ENCODE measurements at regions not wholly inside any gene's neighbourhood (a gene's known extent, or its start where the extent isn't known, plus 50 kb on each side); places are given as distances from the start of the nearest gene placed in this dataset.

DNA sequence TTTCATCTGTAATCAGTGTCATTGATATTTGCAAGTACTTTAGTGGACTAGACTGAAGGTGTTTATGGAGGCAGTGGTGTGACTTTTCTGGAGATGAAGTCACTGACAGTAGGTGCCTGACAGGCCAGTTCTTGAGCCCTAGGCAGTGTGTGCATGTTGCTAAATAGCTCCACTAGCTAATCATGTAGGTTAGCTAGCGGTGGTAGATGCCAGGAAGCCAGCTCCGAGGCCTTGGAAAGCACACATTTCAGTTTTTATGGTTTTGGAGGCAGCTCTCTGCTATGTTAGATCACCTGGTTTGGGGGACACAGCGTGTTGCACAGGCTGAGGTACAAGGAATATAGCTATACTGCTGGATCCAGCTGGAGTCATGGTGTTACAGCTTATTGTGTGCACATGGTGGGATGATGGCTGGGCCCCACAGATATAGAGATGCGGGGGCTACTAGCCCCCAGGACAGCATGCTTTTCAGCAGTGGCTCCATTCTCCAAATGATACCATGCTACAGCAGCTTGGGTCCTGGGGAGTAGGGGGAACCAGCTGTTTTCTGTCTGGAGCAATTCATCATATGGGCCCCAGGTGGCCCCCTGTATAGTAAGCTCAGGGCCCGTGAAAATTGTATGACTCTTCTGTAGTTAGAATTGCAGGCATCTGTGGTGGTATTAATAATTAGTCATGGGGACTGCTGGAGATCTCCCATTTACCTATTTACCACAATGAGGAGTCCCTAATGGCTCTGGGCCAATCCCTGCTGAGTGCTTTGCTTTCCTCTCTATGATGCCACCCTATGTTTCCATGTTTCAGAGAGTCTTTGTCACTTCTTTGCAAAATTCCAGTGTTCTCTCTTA lies 367.2 kb upstream of the LMO3 start:
- DNase-seq, result no peak

GRCh38 chr12:16962889-16963288 lies 356.9 kb upstream of the LMO3 start:
- DNase-seq, result no peak

DNA sequence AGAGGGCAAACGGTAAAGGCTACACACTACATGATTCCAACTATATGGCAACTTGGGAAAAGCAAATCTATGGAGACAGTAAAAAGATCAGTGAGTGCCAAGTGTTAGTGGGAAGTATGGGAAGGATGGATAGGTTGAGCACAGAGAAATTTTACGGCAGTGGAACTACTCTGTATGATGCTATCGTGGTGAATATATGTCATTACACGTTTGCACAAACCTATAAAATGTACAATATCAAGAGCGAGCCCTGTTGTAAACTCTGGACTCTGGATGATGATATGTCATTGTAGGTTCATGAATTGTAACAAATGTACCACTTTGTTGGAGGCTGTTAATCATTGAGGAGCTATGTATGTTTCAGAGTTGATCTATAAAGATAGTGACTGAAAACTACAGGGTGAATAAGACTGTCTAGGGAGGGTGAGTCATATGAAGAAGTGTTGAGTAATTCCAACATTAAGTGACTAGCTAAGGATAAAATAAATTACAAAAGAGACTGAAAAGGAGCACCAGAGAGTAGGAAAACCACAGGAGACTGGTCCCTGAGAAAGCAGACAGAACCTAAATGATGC lies 349.2 kb upstream of the LMO3 start:
- DNase-seq, result no peak

DNA sequence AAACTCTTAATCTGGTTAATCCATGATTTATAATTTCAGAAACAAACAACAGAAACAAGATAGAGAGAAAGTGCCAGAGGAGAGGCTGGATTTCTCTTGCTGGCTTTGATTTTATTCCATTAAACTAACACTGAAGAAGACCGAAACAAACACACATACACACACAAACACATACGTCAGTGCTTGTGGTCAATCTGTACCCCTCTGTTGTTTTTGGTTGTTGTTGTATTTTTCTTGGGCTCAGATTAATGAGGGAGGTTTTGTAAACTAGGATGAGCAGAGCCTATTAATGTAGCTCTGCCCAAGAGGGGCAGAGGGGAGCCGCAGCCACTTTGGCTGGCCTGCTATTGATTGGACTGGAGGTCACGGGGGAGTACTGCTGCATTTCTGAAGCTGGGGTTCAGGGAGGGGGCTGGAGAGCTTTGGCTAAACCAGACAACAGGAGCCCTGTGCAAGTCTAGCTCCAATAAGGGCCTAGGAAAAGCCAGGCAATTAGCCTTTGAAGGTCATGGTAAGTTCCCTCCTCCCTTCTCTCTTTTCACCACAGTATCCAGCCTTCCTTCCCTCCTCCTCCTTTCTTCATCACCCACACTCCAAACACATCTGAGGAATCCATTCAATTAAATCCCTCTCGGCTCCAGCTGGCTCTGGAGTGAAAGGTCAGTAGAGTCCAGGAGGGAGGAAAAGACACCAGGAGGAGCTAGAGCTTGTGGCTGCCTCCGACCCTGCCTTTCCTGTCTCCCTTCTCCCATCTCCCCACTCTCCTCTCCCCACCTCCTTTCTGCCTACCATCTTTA lies 344.1 kb upstream of the LMO3 start:
- DNase-seq, result no peak

DNA sequence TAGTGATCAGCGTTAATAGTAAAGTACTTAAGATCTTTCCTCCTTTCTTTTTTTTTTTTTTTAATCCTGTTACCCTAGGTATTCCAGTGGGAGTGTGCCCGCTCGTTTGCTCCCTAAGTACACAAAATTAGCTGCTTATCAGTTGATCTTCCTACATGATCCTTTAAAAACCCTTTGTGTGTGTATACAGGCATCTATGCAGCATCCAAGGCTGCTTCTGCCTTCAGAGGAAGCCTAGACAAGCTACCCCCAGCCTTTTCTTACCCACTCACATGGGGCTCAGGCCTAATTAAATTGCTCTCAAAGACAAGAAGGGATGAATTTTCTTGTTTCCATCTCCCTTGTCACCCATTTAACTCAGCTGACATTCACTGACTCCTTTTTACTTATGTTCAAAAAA lies 343.4 kb upstream of the LMO3 start:
- no peak for DNase-seq

DNA sequence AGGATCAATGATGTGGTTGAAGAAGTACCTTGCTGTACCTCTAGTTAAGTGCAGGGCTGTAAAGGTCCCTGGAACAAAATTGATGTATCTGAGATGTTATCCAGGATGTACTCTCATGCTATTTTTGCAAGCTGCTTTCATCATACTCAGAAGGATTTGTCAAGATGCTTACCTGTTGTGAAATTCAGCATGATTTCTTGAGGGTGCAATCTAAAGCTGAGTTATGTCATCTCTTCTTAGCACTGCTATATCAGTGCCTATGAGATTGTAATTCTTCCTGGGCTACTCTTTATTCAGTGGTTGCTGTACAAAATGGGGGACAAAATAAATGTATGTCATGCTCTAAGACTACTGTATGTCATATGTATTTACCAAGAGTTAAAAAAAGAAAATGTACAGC lies 340.7 kb upstream of the LMO3 start:
- DNase-seq, result no peak

- no peak for DNase-seq
Measured at GRCh38 chr12:16939871-16940306, 333.9 kb upstream of the LMO3 start.

GRCh38 chr12:16927259-16927658 lies 321.3 kb upstream of the LMO3 start:
- DNase-seq, result no peak

DNA sequence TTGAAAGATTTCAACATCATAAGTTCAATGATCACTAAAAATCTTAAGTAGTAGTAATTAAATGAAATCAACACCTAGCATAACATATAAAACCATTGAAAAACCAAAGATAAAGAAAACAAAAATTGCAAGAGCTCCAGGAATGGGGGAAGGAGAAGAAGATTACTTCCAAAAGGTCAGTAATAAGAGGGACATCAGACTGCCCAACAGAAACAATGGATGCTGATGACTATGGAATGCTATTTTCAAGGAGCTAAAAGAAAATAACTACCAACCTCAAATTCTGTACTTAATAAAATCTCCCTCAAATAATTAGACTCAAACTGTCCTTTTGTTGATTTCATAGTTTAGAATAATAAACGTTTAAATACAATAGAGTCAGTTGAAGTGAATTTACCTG lies 314.5 kb upstream of the LMO3 start:
- DNase-seq, result no peak

DNA sequence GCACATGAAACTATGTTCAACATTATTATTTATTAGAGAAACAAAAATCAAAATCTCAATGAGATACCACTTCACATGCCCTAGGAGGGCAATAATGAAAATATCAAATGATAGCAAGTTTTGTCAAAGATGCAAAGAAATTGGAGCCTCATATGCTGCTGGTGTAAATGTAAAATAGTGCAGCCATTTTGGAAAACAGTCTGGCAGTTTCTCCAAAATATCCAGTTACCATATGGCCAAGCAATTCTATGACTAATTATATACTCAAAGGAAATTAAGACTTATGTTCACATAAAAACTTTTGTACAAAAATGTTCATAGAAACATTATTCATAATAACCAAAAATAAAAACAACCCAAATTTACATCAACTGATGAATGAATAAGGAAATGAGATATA lies 313.6 kb upstream of the LMO3 start:
- no peak for DNase-seq

DNA sequence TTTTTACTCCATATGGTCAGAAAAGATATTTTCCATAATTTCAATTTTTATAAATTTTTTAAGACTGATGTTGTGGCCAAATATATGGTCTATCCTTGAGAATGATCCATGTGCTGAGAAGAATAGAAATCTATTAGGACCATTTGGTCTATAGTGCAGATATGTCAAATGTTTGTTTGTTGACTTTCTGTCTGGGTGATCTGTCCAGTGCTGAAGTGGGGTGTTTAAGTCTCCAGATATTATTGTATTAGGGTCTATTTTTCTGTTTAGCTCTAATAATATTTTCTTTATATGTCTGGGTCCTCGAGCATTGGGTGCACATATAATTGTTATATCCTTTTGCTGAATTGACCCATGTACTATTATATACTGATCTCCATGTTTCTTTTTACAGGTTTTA lies 308.9 kb upstream of the LMO3 start:
- DNase-seq, result no peak

- DNase-seq, result no peak
Measured at GRCh38 chr12:16913832-16914490, 308.0 kb upstream of the LMO3 start.

- DNase-seq, result no peak
Measured at GRCh38 chr12:16901946-16902345, 296.0 kb upstream of the LMO3 start.

DNA sequence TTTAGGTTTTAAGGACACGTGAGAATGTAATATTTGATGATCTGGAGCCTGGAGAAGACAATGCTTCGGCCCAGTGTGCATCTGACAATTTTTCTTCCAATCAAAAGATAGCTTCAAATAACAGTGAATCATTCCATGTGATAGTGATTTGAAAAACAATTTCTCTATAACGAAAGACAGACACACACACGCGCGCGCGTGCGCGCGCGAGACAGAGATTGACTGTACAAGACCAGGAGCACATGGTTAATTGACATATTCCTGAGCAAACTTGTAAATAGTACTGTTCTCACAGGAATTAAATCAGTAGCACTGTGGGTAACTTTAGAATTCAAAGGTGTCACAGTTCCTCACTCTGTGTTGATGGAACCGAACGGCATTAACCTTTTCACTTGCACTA lies 287.5 kb upstream of the LMO3 start:
- no peak for DNase-seq

- no peak for DNase-seq
Measured at GRCh38 chr12:16891673-16892072, 285.7 kb upstream of the LMO3 start.

GRCh38 chr12:16884819-16885218 lies 278.9 kb upstream of the LMO3 start:
- DNase-seq, result no peak

GRCh38 chr12:16884056-16884455 lies 278.1 kb upstream of the LMO3 start:
- DNase-seq, result no peak

GRCh38 chr12:16881986-16882570 lies 276.1 kb upstream of the LMO3 start:
- no peak for DNase-seq

- no peak for DNase-seq
Measured at GRCh38 chr12:16880864-16881285, 274.9 kb upstream of the LMO3 start.

GRCh38 chr12:16870845-16871244 lies 264.9 kb upstream of the LMO3 start:
- no peak for DNase-seq

DNA sequence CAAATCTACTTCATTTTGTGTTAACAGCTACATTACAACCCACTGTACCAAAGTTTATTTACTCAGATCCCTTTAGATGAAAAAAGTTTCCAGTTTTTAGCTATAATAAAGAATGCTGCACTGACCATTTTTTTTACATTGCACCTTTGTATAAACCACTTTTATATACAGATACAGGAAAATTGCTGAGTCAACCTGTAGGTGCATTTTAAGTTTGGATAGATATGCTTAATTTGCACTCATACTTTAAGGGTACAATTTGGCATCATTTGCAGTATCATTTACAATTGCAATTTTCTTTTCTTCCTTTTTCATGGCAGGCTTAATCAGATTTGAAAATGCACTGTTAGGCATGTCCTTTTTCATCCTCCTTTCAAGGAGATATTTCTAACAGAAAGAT lies 257.8 kb upstream of the LMO3 start:
- no peak for DNase-seq

DNA sequence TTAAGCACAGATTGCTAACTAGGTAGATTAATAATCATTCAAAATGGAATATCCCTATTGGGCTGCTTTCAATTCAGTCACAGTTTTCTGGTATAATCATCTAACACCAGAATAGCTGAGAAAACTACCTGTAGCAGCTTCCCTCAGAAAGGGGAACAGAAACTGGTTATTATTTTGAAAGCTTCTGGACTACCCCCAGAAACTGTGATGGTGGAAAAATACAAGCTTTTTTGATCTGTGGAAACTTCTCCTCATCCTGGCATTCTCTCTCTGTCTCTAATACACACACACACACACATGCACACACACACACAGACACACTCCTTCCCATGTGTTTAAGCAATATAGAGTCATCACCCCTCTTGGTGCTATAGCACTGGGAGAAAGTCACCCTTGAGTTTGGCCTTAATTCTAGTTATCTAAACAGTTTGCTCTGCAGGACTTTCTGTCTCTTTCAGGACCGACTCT lies 251.5 kb upstream of the LMO3 start:
- DNase-seq, result no peak
